HL-60 (cell line): ENCODE measurements at regions not wholly inside any gene's neighbourhood (a gene's known extent, or its start where the extent isn't known, plus 50 kb on each side); places are given as distances from the start of the nearest gene placed in this dataset.

Experiments used
- GABPA ChIP-seq: IDR thresholded peaks from 2 replicates; pipeline ENCODE4 v1.6.1; 2012; ENCODE audit warnings: low read depth
- POLR2AphosphoS5 ChIP-seq: IDR thresholded peaks from 2 replicates; pipeline ENCODE4 v1.6.1; 2012; ENCODE audit warnings: low read depth
- SPI1 ChIP-seq: IDR thresholded peaks from 2 replicates; pipeline ENCODE4 v1.6.1; 2012; ENCODE audit warnings: low read depth, mild to moderate bottlenecking, borderline replicate concordance
- TF ChIP-seq, protein P1 (sequence below): IDR thresholded peaks from one replicate; pipeline ENCODE4 v1.5.1; 2011; ENCODE audit warnings: low read length, control low read depth, inconsistent platforms; ENCODE audit not compliant: insufficient read depth
- TF ChIP-seq, protein P2 (sequence below): IDR thresholded peaks from 2 replicates; pipeline ENCODE4 v1.6.1; 2012; ENCODE audit warnings: low read depth; ENCODE audit not compliant: insufficient replicate concordance

DNA sequence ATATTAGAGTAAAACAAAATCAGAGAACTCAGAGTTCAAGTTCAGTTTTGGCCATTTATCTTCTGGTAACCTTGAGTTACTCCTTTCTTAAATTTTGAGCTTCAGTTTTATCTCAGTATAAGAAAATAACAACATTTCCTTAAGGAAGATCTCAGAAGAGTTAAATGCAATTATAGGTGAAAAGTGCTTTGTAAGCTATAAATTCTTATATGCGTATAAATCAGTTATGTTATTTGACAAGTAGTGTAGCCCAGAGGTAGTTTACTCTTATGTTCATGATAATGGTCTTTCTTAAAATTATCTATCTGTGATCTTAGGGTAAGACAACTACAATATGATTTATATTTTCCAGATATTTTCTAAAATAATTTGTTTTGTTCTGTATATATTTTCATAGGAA is 89.8 kb downstream of the LHX9 start:
- TF ChIP-seq, protein P1, sequence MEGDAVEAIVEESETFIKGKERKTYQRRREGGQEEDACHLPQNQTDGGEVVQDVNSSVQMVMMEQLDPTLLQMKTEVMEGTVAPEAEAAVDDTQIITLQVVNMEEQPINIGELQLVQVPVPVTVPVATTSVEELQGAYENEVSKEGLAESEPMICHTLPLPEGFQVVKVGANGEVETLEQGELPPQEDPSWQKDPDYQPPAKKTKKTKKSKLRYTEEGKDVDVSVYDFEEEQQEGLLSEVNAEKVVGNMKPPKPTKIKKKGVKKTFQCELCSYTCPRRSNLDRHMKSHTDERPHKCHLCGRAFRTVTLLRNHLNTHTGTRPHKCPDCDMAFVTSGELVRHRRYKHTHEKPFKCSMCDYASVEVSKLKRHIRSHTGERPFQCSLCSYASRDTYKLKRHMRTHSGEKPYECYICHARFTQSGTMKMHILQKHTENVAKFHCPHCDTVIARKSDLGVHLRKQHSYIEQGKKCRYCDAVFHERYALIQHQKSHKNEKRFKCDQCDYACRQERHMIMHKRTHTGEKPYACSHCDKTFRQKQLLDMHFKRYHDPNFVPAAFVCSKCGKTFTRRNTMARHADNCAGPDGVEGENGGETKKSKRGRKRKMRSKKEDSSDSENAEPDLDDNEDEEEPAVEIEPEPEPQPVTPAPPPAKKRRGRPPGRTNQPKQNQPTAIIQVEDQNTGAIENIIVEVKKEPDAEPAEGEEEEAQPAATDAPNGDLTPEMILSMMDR, result no peak
- TF ChIP-seq POLR2AphosphoS5, result no peak
- TF ChIP-seq, protein P2, sequence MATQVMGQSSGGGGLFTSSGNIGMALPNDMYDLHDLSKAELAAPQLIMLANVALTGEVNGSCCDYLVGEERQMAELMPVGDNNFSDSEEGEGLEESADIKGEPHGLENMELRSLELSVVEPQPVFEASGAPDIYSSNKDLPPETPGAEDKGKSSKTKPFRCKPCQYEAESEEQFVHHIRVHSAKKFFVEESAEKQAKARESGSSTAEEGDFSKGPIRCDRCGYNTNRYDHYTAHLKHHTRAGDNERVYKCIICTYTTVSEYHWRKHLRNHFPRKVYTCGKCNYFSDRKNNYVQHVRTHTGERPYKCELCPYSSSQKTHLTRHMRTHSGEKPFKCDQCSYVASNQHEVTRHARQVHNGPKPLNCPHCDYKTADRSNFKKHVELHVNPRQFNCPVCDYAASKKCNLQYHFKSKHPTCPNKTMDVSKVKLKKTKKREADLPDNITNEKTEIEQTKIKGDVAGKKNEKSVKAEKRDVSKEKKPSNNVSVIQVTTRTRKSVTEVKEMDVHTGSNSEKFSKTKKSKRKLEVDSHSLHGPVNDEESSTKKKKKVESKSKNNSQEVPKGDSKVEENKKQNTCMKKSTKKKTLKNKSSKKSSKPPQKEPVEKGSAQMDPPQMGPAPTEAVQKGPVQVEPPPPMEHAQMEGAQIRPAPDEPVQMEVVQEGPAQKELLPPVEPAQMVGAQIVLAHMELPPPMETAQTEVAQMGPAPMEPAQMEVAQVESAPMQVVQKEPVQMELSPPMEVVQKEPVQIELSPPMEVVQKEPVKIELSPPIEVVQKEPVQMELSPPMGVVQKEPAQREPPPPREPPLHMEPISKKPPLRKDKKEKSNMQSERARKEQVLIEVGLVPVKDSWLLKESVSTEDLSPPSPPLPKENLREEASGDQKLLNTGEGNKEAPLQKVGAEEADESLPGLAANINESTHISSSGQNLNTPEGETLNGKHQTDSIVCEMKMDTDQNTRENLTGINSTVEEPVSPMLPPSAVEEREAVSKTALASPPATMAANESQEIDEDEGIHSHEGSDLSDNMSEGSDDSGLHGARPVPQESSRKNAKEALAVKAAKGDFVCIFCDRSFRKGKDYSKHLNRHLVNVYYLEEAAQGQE, result no peak
- no peak for TF ChIP-seq GABPA
- TF ChIP-seq SPI1, result no peak
